ENCODE measurements at regions not wholly inside any gene's neighbourhood (a gene's known extent, or its start where the extent isn't known, plus 50 kb on each side); places are given as distances from the start of the nearest gene placed in this dataset.

GRCh38 chr13:38520041-38520440 is 166.8 kb upstream of the FREM2 start:
- DNase-seq = no peak

GRCh38 chr13:38527140-38527539 is 159.7 kb upstream of the FREM2 start:
- DNase-seq = no peak

GRCh38 chr13:38528986-38529385 is 157.9 kb upstream of the FREM2 start:
- DNase-seq = no peak

- DNase-seq = no peak
Observed at GRCh38 chr13:38530492-38530891, 156.4 kb upstream of the FREM2 start.

- DNase-seq = peak; percentile 89 to 94
Observed at GRCh38 chr13:38535261-38535660, 151.6 kb upstream of the FREM2 start.

GRCh38 chr13:38537051-38537450 is 149.8 kb upstream of the FREM2 start:
- no peak for DNase-seq

- peak; percentile 89 for DNase-seq
Observed at GRCh38 chr13:38538422-38538821, 148.5 kb upstream of the FREM2 start.

GRCh38 chr13:38539632-38540031 is 147.2 kb upstream of the FREM2 start:
- DNase-seq = no peak

- no peak for DNase-seq
Observed at GRCh38 chr13:38542601-38543000, 144.3 kb upstream of the FREM2 start.

GRCh38 chr13:38543561-38543960 is 143.3 kb upstream of the FREM2 start:
- DNase-seq = no peak

- no peak for DNase-seq
Observed at GRCh38 chr13:38563739-38564138, 123.1 kb upstream of the FREM2 start.

- DNase-seq = peak; percentile 89 to 93
Observed at GRCh38 chr13:38564256-38565150, 122.4 kb upstream of the FREM2 start.

GRCh38 chr13:38566023-38566422 is 120.9 kb upstream of the FREM2 start:
- DNase-seq = no peak

GRCh38 chr13:38566519-38566918 is 120.4 kb upstream of the FREM2 start:
- peak; percentile 59 to 83 for DNase-seq

- DNase-seq = no peak
Observed at GRCh38 chr13:38570706-38571105, 116.2 kb upstream of the FREM2 start.

- DNase-seq = no peak
Observed at GRCh38 chr13:38575427-38575826, 111.5 kb upstream of the FREM2 start.

GRCh38 chr13:38577048-38577447 is 109.8 kb upstream of the FREM2 start:
- DNase-seq = no peak

- DNase-seq = peak; percentile 72 to 81
Observed at GRCh38 chr13:38582133-38582532, 104.7 kb upstream of the FREM2 start.

- DNase-seq = no peak
Observed at GRCh38 chr13:38590230-38590629, 96.6 kb upstream of the FREM2 start.

- no peak for DNase-seq
Observed at GRCh38 chr13:38590796-38591507, 95.9 kb upstream of the FREM2 start.

- DNase-seq = no peak
Observed at GRCh38 chr13:38602266-38602665, 84.6 kb upstream of the FREM2 start.

GRCh38 chr13:38606699-38607535 is 80.0 kb upstream of the FREM2 start:
- DNase-seq = no peak

- DNase-seq = no peak
Observed at GRCh38 chr13:38617936-38618335, 68.9 kb upstream of the FREM2 start.

Measured in NCI-H1930 (cell line).